Naive thymus-derived CD4-positive, alpha-beta T cell (primary cell): ENCODE measurements at regions not wholly inside any gene's neighbourhood (a gene's known extent, or its start where the extent isn't known, plus 50 kb on each side); places are given as distances from the start of the nearest gene placed in this dataset.

Experiments
- ATAC-seq: fragments of 150-1000 bp; cut with Tn5 transposase; 2 replicates; pipeline ENCODE4 v1.10.0; 2021; ENCODE audit warnings: mild to moderate bottlenecking, moderate library complexity
- CTCF ChIA-PET: fragments of 350-600 bp; sonication (Branson Sonifier 250); formaldehyde crosslinking; loops from one replicate; lab custom pipeline; 2021; ENCODE audit warnings: antibody characterized with exemption; lab: Charles Lee
- POLR2A ChIA-PET: fragments of 350-600 bp; sonication (Branson Sonifier 250); formaldehyde crosslinking; loops from one replicate; lab custom pipeline; 2021; ENCODE audit warnings: antibody characterized with exemption, inconsistent platforms; lab: Charles Lee
- DNase-seq, 9 donors: peaks; one replicate each; pipeline versions ENCODE4 v3.0.0 to v3.0.0-alpha.2; 2020 to 2022; ENCODE audit warnings: mixed read lengths in 1 of 9
- H3K27ac ChIP-seq: one replicate; pipeline ENCODE4 v1.7.0; 2013; ENCODE audit warnings: mild to moderate bottlenecking, low read depth, low read length, moderate library complexity
- H3K27me3 ChIP-seq, 2 donors: one replicate each; pipeline ENCODE4 v1.7.0; 2013; ENCODE audit warnings: low read length in 2 of 2, mild to moderate bottlenecking in 2 of 2, moderate library complexity in 2 of 2; ENCODE audit not compliant: control insufficient read depth in 2 of 2, insufficient read depth in 2 of 2
- H3K36me3 ChIP-seq, 3 experiments: 1 replicate in 2 of 3; 2 replicates in 1 of 3; pipeline ENCODE4 v1.7.0; 2013; ENCODE audit warnings: low read length in 3 of 3, mild to moderate bottlenecking in 3 of 3, moderate library complexity in 1 of 3; ENCODE audit not compliant: insufficient read depth in 3 of 3, control insufficient read depth in 2 of 3
- H3K4me1 ChIP-seq, 2 donors: one replicate each; pipeline ENCODE4 v1.7.0; 2013; ENCODE audit warnings: low read length in 2 of 2, mild to moderate bottlenecking in 2 of 2, moderate library complexity in 1 of 2; ENCODE audit not compliant: control insufficient read depth in 2 of 2, insufficient read depth in 2 of 2
- H3K4me3 ChIP-seq: 2 replicates; pipeline ENCODE4 v1.7.0; 2013; ENCODE audit warnings: mild to moderate bottlenecking, low read length
- H3K9me3 ChIP-seq, 3 experiments: 1 replicate in 2 of 3; 2 replicates in 1 of 3; pipeline ENCODE4 v1.7.0; 2013; ENCODE audit warnings: low read length in 3 of 3; ENCODE audit not compliant: control insufficient read depth in 2 of 3
- H3K27ac Mint-ChIP-seq, 9 donors: one replicate each; pipeline ENCODE4 v1.8.0; 2020 to 2022; ENCODE audit warnings: mixed read lengths in 9 of 9, mild to moderate bottlenecking in 8 of 9, moderate library complexity in 5 of 9, inconsistent platforms in 2 of 9
- H3K27me3 Mint-ChIP-seq, 5 donors: one replicate each; pipeline ENCODE4 v1.8.0; 2021 to 2022; ENCODE audit warnings: mixed read lengths in 5 of 5, mild to moderate bottlenecking in 1 of 5
- H3K36me3 Mint-ChIP-seq, 5 donors: one replicate each; pipeline ENCODE4 v1.8.0; 2020 to 2022; ENCODE audit warnings: mixed read lengths in 5 of 5, mild to moderate bottlenecking in 3 of 5, inconsistent platforms in 1 of 5
- H3K4me1 Mint-ChIP-seq, 7 donors: one replicate each; pipeline ENCODE4 v1.8.0; 2020 to 2022; ENCODE audit warnings: mixed read lengths in 7 of 7, mild to moderate bottlenecking in 3 of 7, inconsistent platforms in 1 of 7
- H3K4me3 Mint-ChIP-seq, 10 donors: one replicate each; pipeline ENCODE4 v1.8.0; 2020 to 2022; ENCODE audit warnings: mild to moderate bottlenecking in 10 of 10, mixed read lengths in 10 of 10, moderate library complexity in 6 of 10, inconsistent platforms in 2 of 10
- H3K9me3 Mint-ChIP-seq, 11 donors: one replicate each; pipeline ENCODE4 v1.8.0; 2020 to 2022; ENCODE audit warnings: mixed read lengths in 11 of 11, mild to moderate bottlenecking in 4 of 11, inconsistent platforms in 1 of 11, moderate library complexity in 1 of 11
- intact Hi-C, 2 donors: fragments of 100-400 bp; cut with micrococcal nuclease; formaldehyde crosslinking; loops; one replicate each; pipeline ENCODE4 v1.15.1; 2023

DNA sequence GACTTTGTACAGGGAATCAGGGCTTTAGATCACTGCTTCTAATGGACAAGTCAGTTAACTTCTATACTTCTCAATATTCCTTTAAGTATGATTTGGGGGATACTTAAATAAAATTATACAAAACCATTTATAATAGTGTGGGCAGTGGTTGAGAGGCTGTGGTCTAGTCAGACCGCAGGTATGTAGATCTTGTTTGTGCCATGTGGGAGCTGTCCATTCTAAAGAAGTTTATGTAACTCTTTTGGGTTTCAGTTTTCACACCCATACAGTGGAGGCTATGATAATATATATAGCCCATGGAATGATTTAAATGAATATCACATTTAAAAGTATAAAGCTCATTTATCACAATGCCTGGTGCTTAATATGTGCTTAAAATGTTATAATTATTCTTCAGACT lies 654.3 kb upstream of the KIF2B start:
- H3K27me3 Mint-ChIP-seq: no peaks in the 10 kb centered on the region
- H3K4me1 ChIP-seq: no peaks in the 10 kb centered on the region
- ChIA-PET CTCF (no interaction called here), POLR2A (no interaction called here)
- H3K27ac Mint-ChIP-seq: no peak overlapping the region
- no peaks in the 10 kb centered on the region for H3K27me3 ChIP-seq
- H3K9me3 Mint-ChIP-seq: peaks cover 0 to 5% (median 0%) of the 10 kb centered on the region in 11 donors
- H3K4me1 Mint-ChIP-seq: no peaks in the 10 kb centered on the region
- DNase-seq: no peak
- no peaks in the 10 kb centered on the region for H3K9me3 ChIP-seq
- no peak for ATAC-seq
- no peaks in the 10 kb centered on the region for H3K36me3 ChIP-seq
- H3K4me3 ChIP-seq: no peak overlapping the region
- no peaks in the 10 kb centered on the region for H3K36me3 Mint-ChIP-seq
- H3K27ac ChIP-seq: no peak overlapping the region
- no peak overlapping the region for H3K4me3 Mint-ChIP-seq
- intact Hi-C loops: no loop called here

DNA sequence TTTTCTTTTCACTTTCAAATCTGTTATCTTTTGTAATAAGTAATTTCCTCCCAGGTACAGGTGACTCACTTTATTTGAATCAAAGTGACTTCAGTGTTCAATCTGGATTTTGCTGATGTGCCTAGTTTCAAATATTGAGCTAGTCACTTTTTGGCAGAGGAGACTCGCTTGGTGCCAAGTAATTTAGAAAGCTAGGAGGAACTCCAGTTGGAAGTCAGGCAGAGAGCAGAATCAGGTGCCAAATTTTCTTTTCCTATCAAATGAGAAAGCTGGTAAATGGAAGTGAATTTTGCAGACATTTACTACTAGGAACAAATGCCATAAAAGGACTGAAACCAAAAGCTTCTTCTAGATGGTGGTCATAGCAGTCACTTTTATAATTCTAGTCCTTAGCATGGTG lies 656.0 kb upstream of the KIF2B start:
- Histone ChIP-seq H3K27me3 (no peaks in the 10 kb centered on the region), H3K4me3 (no peak overlapping the region), H3K27ac (no peak overlapping the region), H3K4me1 (no peaks in the 10 kb centered on the region), H3K9me3 (no peaks in the 10 kb centered on the region), H3K36me3 (no peaks in the 10 kb centered on the region)
- Mint-ChIP-seq H3K9me3 (peaks cover 0 to 15% (median 0%) of the 10 kb centered on the region in 11 donors), H3K27me3 (no peaks in the 10 kb centered on the region), H3K27ac (no peak overlapping the region), H3K36me3 (no peaks in the 10 kb centered on the region), H3K4me1 (no peaks in the 10 kb centered on the region), H3K4me3 (no peak overlapping the region)
- ChIA-PET CTCF (no interaction called here), POLR2A (interaction anchor here (0.6 kb wide), 1 partner anchor 9 kb away, joined by 3 read pairs; no protein-coding TSS in a partner anchor)
- ATAC-seq (no peak), DNase-seq (no peak)
- intact Hi-C loops: no loop called here

DNA sequence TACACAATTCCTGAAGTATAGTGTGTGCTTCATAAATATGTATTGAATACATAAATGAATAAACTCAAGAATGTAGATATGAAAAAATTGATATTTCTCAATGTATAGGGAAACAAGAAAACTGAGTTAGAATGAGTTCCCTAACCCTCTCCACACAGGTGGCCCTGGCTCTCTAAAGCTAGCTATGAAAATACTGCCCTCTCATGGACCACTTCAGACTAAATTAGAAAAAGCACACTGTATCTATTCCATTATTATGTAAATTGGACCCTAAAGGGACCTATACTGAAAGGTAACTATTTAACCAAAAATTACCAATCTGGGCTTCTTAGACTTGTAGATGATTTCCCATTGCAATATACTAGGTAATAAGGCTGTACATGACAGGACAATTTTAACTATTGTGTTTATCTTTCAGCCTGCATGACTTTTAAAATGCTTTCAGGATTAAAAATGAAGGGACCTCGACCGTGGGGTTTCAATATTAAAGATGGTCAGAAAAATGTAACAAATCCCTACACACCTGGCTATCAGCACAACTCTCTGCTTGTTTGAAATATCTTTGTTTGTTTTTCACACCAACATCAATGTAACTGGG lies 672.5 kb upstream of the KIF2B start:
- ChIA-PET POLR2A (no interaction called here), CTCF (no interaction called here)
- no peak overlapping the region for H3K27ac Mint-ChIP-seq
- H3K36me3 Mint-ChIP-seq: no peaks in the 10 kb centered on the region
- DNase-seq (no peak), ATAC-seq (no peak)
- no peak overlapping the region for H3K27ac ChIP-seq
- no peak overlapping the region for H3K4me3 Mint-ChIP-seq
- no peaks in the 10 kb centered on the region for H3K27me3 ChIP-seq
- no peaks in the 10 kb centered on the region for H3K36me3 ChIP-seq
- intact Hi-C loops: no loop called here
- no peaks in the 10 kb centered on the region for H3K27me3 Mint-ChIP-seq
- no peaks in the 10 kb centered on the region for H3K9me3 ChIP-seq
- no peak overlapping the region for H3K4me3 ChIP-seq
- H3K4me1 ChIP-seq: no peaks in the 10 kb centered on the region
- H3K9me3 Mint-ChIP-seq: peaks cover 0 to 6% (median 0%) of the 10 kb centered on the region in 11 donors
- no peaks in the 10 kb centered on the region for H3K4me1 Mint-ChIP-seq

DNA sequence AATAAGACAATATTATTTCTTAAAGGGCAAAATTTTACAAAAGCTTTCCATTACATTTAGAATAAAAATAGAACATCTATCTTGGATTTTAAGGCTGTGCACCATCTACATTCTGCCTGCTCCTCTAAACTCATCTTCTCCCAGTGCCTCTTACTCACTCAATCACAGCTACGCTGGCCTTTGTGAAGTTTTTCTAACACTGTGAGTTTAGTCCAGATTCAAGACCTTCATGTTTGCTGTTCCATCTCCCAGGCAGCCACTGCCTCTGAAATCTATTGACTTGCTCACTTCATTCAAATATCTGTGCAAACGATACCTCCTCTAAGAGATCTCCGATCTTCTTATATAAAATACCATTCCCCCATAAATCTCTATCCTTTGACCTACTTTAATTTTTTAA lies 673.4 kb upstream of the KIF2B start:
- no peaks in the 10 kb centered on the region for H3K4me1 ChIP-seq
- H3K9me3 ChIP-seq: no peaks in the 10 kb centered on the region
- Mint-ChIP-seq H3K27ac (no peak overlapping the region), H3K36me3 (no peaks in the 10 kb centered on the region), H3K27me3 (no peaks in the 10 kb centered on the region), H3K4me1 (no peaks in the 10 kb centered on the region), H3K4me3 (no peak overlapping the region), H3K9me3 (peaks cover 0 to 6% (median 0%) of the 10 kb centered on the region in 11 donors)
- ChIA-PET POLR2A (no interaction called here), CTCF (no interaction called here)
- ATAC-seq (no peak), DNase-seq (no peak)
- H3K27ac ChIP-seq: no peak overlapping the region
- no peaks in the 10 kb centered on the region for H3K27me3 ChIP-seq
- H3K4me3 ChIP-seq: no peak overlapping the region
- H3K36me3 ChIP-seq: no peaks in the 10 kb centered on the region
- intact Hi-C loops: no loop called here

DNA sequence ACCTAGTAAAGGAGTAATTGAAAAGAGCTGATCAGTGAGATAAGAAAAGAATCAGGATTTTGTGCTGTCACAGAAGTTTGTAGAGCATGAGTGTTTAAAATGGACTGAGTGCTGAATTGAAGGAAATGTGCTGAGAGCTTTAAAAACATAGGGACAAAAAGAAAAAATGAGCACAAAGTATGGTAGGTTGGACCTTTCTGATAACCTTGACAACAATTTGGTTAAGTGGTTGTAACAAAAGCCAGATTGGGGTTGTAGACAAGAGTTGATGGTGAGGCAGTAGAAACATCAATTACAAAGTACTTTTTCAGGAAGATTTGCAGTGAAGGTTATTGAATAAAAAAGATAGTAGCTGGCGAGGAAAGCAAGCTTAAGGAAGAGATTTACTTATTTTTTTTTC lies 674.7 kb upstream of the KIF2B start:
- Mint-ChIP-seq H3K27me3 (no peaks in the 10 kb centered on the region), H3K36me3 (no peaks in the 10 kb centered on the region), H3K27ac (no peak overlapping the region), H3K4me1 (no peaks in the 10 kb centered on the region), H3K4me3 (no peak overlapping the region), H3K9me3 (peaks cover 0 to 6% (median 0%) of the 10 kb centered on the region in 11 donors)
- no peaks in the 10 kb centered on the region for H3K36me3 ChIP-seq
- intact Hi-C loops: no loop called here
- no peaks in the 10 kb centered on the region for H3K4me1 ChIP-seq
- POLR2A ChIA-PET: no interaction called here
- no peaks in the 10 kb centered on the region for H3K9me3 ChIP-seq
- ATAC-seq (no peak), DNase-seq (no peak)
- no peak overlapping the region for H3K4me3 ChIP-seq
- H3K27ac ChIP-seq: no peak overlapping the region
- H3K27me3 ChIP-seq: no peaks in the 10 kb centered on the region
- CTCF ChIA-PET: interaction anchor here (0.8 kb wide), 1 partner anchor 14 kb away, joined by 3 read pairs; no protein-coding TSS in a partner anchor

DNA sequence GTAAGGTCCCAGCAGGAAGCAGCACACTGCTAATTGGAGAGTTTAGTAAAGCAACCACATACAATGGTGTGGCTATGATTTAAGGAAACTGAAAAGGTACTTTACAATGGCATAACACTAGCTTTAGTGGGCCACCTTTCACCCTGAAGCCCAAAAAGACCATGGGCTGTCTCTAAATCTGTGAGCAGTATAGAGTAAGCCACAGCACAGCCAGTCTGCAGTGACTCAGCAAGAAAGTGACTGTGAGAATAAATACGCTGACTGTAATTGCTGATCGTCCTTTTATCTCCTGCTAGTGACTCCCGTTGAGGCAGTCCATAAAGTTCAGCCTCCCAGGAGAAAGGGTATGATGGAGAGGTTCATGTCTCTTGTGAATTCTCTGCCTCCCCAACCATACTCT lies 679.8 kb upstream of the KIF2B start:
- no peaks in the 10 kb centered on the region for H3K4me1 Mint-ChIP-seq
- H3K27ac Mint-ChIP-seq: no peak overlapping the region
- ChIA-PET CTCF (no interaction called here), POLR2A (no interaction called here)
- H3K4me1 ChIP-seq: no peaks in the 10 kb centered on the region
- H3K4me3 ChIP-seq: no peak overlapping the region
- no peak overlapping the region for H3K4me3 Mint-ChIP-seq
- H3K9me3 Mint-ChIP-seq: peaks cover 0 to 8% (median 0%) of the 10 kb centered on the region in 11 donors
- no peaks in the 10 kb centered on the region for H3K27me3 Mint-ChIP-seq
- ATAC-seq: no peak
- no peak for DNase-seq
- intact Hi-C loops: no loop called here
- H3K36me3 Mint-ChIP-seq: no peaks in the 10 kb centered on the region
- no peaks in the 10 kb centered on the region for H3K27me3 ChIP-seq
- H3K9me3 ChIP-seq: no peaks in the 10 kb centered on the region
- H3K27ac ChIP-seq: no peak overlapping the region
- no peaks in the 10 kb centered on the region for H3K36me3 ChIP-seq

DNA sequence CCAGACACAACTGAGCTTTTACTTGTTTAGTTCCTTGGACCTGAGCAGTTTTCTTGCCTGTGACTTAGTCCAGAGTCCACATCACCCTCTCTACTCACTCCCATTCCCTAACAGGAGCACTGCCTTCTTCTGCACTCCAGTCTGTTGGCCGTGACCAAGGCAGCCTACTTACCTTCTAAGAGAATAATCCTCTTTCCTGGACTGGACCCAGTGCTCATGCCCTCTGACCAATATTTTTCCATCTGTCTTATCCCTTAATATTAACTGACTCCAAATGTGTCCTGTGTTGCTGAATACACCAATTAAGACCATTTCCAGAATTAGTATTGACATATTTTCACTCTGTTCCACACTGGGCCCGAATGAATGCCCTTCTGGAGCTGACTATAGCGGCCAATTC lies 681.0 kb upstream of the KIF2B start:
- DNase-seq (no peak), ATAC-seq (no peak)
- ChIA-PET CTCF (no interaction called here), POLR2A (no interaction called here)
- Histone ChIP-seq H3K4me3 (no peak overlapping the region), H3K9me3 (no peaks in the 10 kb centered on the region), H3K27me3 (no peaks in the 10 kb centered on the region), H3K4me1 (no peaks in the 10 kb centered on the region), H3K27ac (no peak overlapping the region), H3K36me3 (no peaks in the 10 kb centered on the region)
- no peak overlapping the region for H3K4me3 Mint-ChIP-seq
- intact Hi-C loops: no loop called here
- peaks cover 0 to 8% (median 0%) of the 10 kb centered on the region in 11 donors for H3K9me3 Mint-ChIP-seq
- H3K4me1 Mint-ChIP-seq: no peaks in the 10 kb centered on the region
- no peaks in the 10 kb centered on the region for H3K27me3 Mint-ChIP-seq
- no peak overlapping the region for H3K27ac Mint-ChIP-seq
- no peaks in the 10 kb centered on the region for H3K36me3 Mint-ChIP-seq
